OCI-LY3 (cell line): ENCODE measurements at regions not wholly inside any gene's neighbourhood (a gene's known extent, or its start where the extent isn't known, plus 50 kb on each side); places are given as distances from the start of the nearest gene placed in this dataset.

Experiments
- CTCF ChIP-seq: fragments of 200-600, 300-600 bp; sonication (generic); IDR thresholded peaks from 2 replicates; pipeline ENCODE4 v1.5.1; 2014; ENCODE audit warnings: antibody characterized with exemption, low read length, low read depth
- EZH2phosphoT487 ChIP-seq: fragments of 200-600 bp; shearing (Covaris generic); IDR thresholded peaks from 2 replicates; pipeline ENCODE4 v1.6.1; 2018; ENCODE audit warnings: antibody characterized with exemption, mixed run types, low read depth

GRCh38 chr1:73500154-73500553 lies 697.8 kb downstream of the LRRIQ3 start:
- no peak for TF ChIP-seq CTCF
- no peak for TF ChIP-seq EZH2phosphoT487
